HEK293T (cell line): ENCODE measurements at regions not wholly inside any gene's neighbourhood (a gene's known extent, or its start where the extent isn't known, plus 50 kb on each side); places are given as distances from the start of the nearest gene placed in this dataset.

ENCODE experiments used
- CTCF ChIA-PET: fragments of 350-600 bp; formaldehyde crosslinking; extraction: SDS; loops from one replicate; lab custom pipeline; 2021; ENCODE audit warnings: antibody characterized with exemption, inconsistent platforms; lab: Yijun Ruan, JAX
- POLR2A ChIA-PET: fragments of 350-600 bp; formaldehyde crosslinking; extraction: SDS; loops from one replicate; lab custom pipeline; 2020; ENCODE audit warnings: antibody characterized with exemption, inconsistent platforms; lab: Yijun Ruan, JAX
- DNase-seq: peaks from one replicate; pipeline ENCODE4 v3.0.0; 2012; ENCODE audit warnings: mixed read lengths; ENCODE audit errors: extremely low spot score
- ARNT ChIP-seq: fragments of 450-650 bp; IDR thresholded peaks from 2 replicates; pipeline ENCODE4 v1.6.1; 2017; ENCODE audit warnings: mild to moderate bottlenecking
- BHLHE40 ChIP-seq: fragments of 450-650 bp; IDR thresholded peaks from 2 replicates; pipeline ENCODE4 v1.6.1; 2016; ENCODE audit warnings: mild to moderate bottlenecking, moderate library complexity, borderline replicate concordance
- CTBP1 ChIP-seq: fragments of 450-650 bp; IDR thresholded peaks from 2 replicates; pipeline ENCODE4 v1.6.1; 2016; ENCODE audit warnings: borderline replicate concordance
- ELF4 ChIP-seq: fragments of 450-650 bp; IDR thresholded peaks from 2 replicates; pipeline ENCODE4 v1.6.1; 2017; ENCODE audit warnings: antibody characterized with exemption
- FOXA1 ChIP-seq: fragments of 450-650 bp; IDR thresholded peaks from 2 replicates; pipeline ENCODE4 v1.6.1; 2016; ENCODE audit warnings: mild to moderate bottlenecking
- FOXK2 ChIP-seq: fragments of 450-650 bp; IDR thresholded peaks from 2 replicates; pipeline ENCODE4 v1.6.1; 2016; ENCODE audit warnings: mild to moderate bottlenecking
- FOXM1 ChIP-seq: fragments of 450-650 bp; IDR thresholded peaks from 2 replicates; pipeline ENCODE4 v1.6.1; 2017; ENCODE audit warnings: mild to moderate bottlenecking, borderline replicate concordance
- HDGF ChIP-seq: fragments of 450-650 bp; IDR thresholded peaks from 2 replicates; pipeline ENCODE4 v1.6.1; 2017; ENCODE audit warnings: antibody characterized with exemption, borderline replicate concordance
- L3MBTL2 ChIP-seq: fragments of 450-650 bp; conservative IDR thresholded peaks from 2 replicates; pipeline ENCODE4 v1.6.1; 2016; ENCODE audit warnings: mild to moderate bottlenecking
- LEF1 ChIP-seq: fragments of 450-650 bp; IDR thresholded peaks from 2 replicates; pipeline ENCODE4 v1.6.1; 2017; ENCODE audit warnings: mild to moderate bottlenecking, borderline replicate concordance
- NFRKB ChIP-seq: fragments of 450-650 bp; IDR thresholded peaks from 2 replicates; pipeline ENCODE4 v1.6.1; 2016; ENCODE audit warnings: mild to moderate bottlenecking, moderate library complexity
- SP1 ChIP-seq: fragments of 450-650 bp; IDR thresholded peaks from 2 replicates; pipeline ENCODE4 v1.6.1; 2017
- SUZ12 ChIP-seq: fragments of 450-650 bp; IDR thresholded peaks from 2 replicates; pipeline ENCODE4 v1.6.1; 2016; ENCODE audit warnings: mild to moderate bottlenecking
- TARDBP ChIP-seq: fragments of 450-650 bp; IDR thresholded peaks from 2 replicates; pipeline ENCODE4 v1.6.1; 2016
- ZNF384 ChIP-seq: fragments of 450-650 bp; IDR thresholded peaks from 2 replicates; pipeline ENCODE4 v1.6.1; 2016
- TF ChIP-seq, protein P1 (sequence below): fragments of 450-650 bp; IDR thresholded peaks from 2 replicates; pipeline ENCODE4 v1.6.1; 2016

DNA sequence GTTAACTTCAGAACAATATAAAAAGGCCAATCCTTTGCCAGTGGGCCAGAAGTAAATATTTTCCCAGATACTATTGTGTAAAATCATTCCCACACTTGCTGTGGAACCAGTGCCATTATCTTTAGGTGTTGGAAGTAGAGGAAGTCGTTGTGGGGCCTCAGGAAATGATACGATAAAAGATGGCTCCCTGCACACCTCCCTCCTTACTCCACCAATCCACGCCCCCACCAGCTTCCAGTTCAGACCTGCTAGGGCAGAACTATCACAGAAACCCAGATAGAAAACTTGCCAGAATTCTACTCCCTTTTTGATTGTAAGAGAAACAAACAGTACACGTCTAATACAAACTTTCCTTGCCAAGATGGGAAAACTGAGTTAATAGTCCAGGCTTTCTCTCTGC, 173.0 kb upstream of the FMN2 start:
- ChIA-PET CTCF (interaction anchor here (1.0 kb wide), 1 partner anchor 35 kb away, joined by 3 read pairs; no protein-coding TSS in a partner anchor), POLR2A (no interaction called here)
- no peak for TF ChIP-seq ZNF384
- no peak for TF ChIP-seq CTBP1
- TF ChIP-seq SP1: no peak
- TF ChIP-seq ARNT: no peak
- TF ChIP-seq, protein P1, sequence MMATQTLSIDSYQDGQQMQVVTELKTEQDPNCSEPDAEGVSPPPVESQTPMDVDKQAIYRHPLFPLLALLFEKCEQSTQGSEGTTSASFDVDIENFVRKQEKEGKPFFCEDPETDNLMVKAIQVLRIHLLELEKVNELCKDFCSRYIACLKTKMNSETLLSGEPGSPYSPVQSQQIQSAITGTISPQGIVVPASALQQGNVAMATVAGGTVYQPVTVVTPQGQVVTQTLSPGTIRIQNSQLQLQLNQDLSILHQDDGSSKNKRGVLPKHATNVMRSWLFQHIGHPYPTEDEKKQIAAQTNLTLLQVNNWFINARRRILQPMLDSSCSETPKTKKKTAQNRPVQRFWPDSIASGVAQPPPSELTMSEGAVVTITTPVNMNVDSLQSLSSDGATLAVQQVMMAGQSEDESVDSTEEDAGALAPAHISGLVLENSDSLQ: no peak
- TF ChIP-seq ELF4: no peak
- TF ChIP-seq HDGF: no peak
- TF ChIP-seq BHLHE40: no peak
- TF ChIP-seq LEF1: no peak
- TF ChIP-seq FOXK2: no peak
- TF ChIP-seq TARDBP: no peak
- TF ChIP-seq FOXM1: no peak
- TF ChIP-seq L3MBTL2: no peak
- no peak for TF ChIP-seq NFRKB
- TF ChIP-seq SUZ12: no peak
- TF ChIP-seq FOXA1: no peak
- no peak for DNase-seq

DNA sequence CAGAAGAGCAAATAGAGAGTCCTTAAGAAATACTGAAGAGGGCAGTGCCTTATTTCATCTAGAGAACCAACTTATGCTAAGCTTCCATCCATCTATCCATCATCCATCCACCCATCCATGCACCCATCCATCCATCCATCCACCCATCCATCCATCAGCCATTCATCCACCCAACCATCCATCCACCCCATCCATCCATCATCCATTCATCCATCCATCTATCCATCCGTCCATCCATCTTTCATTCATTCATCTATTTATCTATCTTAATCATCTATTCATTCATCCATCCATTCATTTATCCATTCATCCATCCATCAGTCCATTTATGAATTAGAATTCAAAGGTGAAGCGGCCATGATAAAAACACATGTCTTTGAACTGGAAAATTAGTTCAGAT, 171.5 kb upstream of the FMN2 start:
- CTCF ChIA-PET: no interaction called here
- no peak for TF ChIP-seq NFRKB
- TF ChIP-seq BHLHE40: no peak
- TF ChIP-seq, protein P1: no peak
- no peak for TF ChIP-seq FOXK2
- TF ChIP-seq ARNT: no peak
- no peak for TF ChIP-seq SP1
- no peak for TF ChIP-seq HDGF
- no peak for TF ChIP-seq L3MBTL2
- no peak for TF ChIP-seq LEF1
- TF ChIP-seq SUZ12: no peak
- TF ChIP-seq CTBP1: no peak
- TF ChIP-seq TARDBP: no peak
- TF ChIP-seq FOXA1: no peak
- TF ChIP-seq ZNF384: no peak
- no peak for TF ChIP-seq FOXM1
- no peak for TF ChIP-seq ELF4
- DNase-seq: no peak
- POLR2A ChIA-PET: interaction anchor here (0.6 kb wide), 1 partner anchor 1210 kb away, joined by 3 read pairs; no protein-coding TSS in a partner anchor

DNA sequence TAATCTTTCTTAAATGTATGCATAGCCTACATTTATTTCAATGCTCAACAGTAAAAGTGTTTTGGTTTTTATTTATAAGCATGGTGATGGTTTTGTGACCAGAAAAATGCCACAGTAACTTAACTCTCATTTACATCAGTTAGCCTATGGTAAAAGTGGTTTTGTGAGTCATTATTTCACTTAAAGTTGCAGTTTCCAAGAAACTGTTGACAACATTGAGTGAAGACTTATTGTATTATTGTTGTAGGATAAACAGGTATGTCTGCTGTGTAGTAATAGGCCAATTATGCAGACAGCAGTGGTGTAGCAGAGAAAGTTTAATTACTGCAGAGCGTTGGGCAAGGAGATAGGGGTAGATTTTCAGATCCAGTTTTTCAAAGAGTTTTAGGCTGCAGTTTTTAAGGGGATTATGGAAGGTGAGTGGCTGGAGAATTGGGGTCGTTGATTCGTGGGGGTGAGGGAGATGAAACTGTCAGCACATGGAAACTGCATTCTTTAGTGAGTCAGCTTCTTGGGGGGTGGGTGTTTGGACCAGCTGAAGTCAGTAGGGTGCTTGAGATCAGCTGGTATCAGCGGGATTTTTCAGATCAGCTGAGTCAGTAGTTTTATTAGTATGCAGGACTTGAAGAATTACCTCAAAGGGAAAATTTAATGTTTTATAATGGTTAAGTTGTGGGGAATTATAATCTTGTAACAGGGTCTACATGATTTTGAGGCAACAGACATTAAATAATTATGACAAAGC, 168.7 kb upstream of the FMN2 start:
- TF ChIP-seq CTBP1 (no peak), TARDBP (no peak), HDGF (no peak), SP1 (no peak), L3MBTL2 (no peak), BHLHE40 (no peak)
- TF ChIP-seq, protein P1: no peak
- DNase-seq: no peak
- CTCF ChIA-PET: no interaction called here
- POLR2A ChIA-PET: no interaction called here

DNA sequence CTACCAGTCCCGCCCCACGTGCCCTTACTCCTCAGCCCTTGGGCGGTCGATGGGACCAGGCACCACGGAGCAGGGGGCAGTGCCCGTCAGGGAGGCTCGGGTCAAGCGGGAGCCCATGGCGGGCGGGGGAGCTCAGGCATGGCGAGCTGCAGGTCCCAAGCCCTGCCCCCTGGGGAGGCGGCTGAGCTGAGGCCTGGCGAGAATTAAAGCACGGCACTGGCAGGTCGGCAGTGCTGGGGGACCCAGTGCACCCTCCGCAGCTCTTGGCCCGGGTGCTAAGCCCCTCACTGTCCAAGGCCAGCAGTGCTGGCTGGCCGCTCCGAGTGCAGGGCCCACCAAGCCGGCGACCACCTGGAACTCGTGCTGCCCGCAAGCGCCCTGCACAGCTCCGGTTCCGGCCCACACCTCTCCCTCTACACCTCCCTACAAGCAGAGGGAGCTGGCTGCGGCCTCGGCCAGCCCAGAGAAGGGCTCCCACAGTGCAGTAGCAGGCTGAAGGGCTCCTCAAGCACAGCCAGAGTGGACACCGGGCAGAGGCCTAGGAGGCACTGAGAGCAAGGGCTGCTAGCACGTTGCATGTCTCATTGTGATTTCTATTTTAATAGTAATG, 166.8 kb upstream of the FMN2 start:
- DNase-seq: no peak
- POLR2A ChIA-PET: no interaction called here
- TF ChIP-seq FOXK2 (no peak), SUZ12 (no peak), TARDBP (no peak), CTBP1 (no peak), FOXA1 (no peak), BHLHE40 (no peak), ZNF384 (no peak), L3MBTL2 (no peak), ARNT (no peak), ELF4 (no peak), SP1 (no peak), NFRKB (no peak), LEF1 (no peak), HDGF (no peak), FOXM1 (no peak)
- TF ChIP-seq, protein P1: no peak
- CTCF ChIA-PET: interaction anchor here (0.7 kb wide), 1 partner anchor 27 kb away, joined by 4 read pairs; no protein-coding TSS in a partner anchor

DNA sequence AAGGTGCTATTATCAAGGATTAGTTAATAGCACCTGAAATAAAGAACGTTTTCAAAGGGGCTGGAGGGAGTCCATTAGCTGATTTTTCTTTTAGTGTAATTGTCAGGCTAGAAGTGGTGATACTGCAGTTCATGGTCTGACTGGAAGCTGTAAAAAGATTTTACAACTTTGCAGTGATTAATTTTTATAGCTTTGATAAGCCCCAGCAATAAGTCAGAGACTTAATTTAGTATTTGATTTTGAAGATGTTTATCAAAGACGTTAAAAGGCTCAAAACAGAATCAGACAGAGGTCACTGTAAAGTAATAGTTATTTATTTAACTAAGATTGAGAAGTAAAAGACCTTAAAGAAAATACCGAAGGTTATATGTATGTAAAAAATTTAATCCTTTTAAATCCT, 165.5 kb upstream of the FMN2 start:
- ChIA-PET POLR2A (no interaction called here), CTCF (interaction anchor here (2.1 kb wide), 1 partner anchor 26 kb away, joined by 7 read pairs; no protein-coding TSS in a partner anchor)
- TF ChIP-seq, protein P1: no peak
- no peak for TF ChIP-seq BHLHE40
- no peak for TF ChIP-seq NFRKB
- no peak for TF ChIP-seq FOXK2
- TF ChIP-seq HDGF: no peak
- no peak for TF ChIP-seq SUZ12
- no peak for TF ChIP-seq CTBP1
- TF ChIP-seq SP1: no peak
- TF ChIP-seq TARDBP: no peak
- no peak for TF ChIP-seq ZNF384
- no peak for TF ChIP-seq FOXA1
- DNase-seq: no peak
